CD14-positive monocyte (primary cell): ENCODE measurements at regions not wholly inside any gene's neighbourhood (a gene's known extent, or its start where the extent isn't known, plus 50 kb on each side); places are given as distances from the start of the nearest gene placed in this dataset.

Experiments used
- DNase-seq, 3 donors: peaks; one replicate each; pipeline ENCODE4 v3.0.0-alpha.2; 2011 to 2022
- H2AFZ ChIP-seq: 2 replicates; pipeline ENCODE4 v1.6.0; 2012; ENCODE audit warnings: mild to moderate bottlenecking, low read depth, low read length, inconsistent platforms; ENCODE audit not compliant: insufficient read depth, poor library complexity, severe bottlenecking
- H3K27ac ChIP-seq, 2 donors: 1 replicate in 1 of 2; 2 replicates in 1 of 2; pipeline ENCODE4 v1.5.1; 2012 to 2013; ENCODE audit warnings: low read length in 2 of 2, control low read depth in 1 of 2, inconsistent platforms in 1 of 2, low read depth in 1 of 2, mild to moderate bottlenecking in 1 of 2
- H3K27me3 ChIP-seq, 2 donors: one replicate each; pipeline versions ENCODE4 v1.6.0 to v1.6.1; 2011 to 2013; ENCODE audit warnings: low read length in 2 of 2; ENCODE audit not compliant: control insufficient read depth in 2 of 2, insufficient read depth in 2 of 2
- H3K36me3 ChIP-seq, 2 donors: replicated peaks in 1 of 2; 1 replicate in 1 of 2; 2 replicates in 1 of 2; pipeline versions ENCODE4 v1.5.1 to v1.6.1; 2012 to 2013; ENCODE audit warnings: low read length in 2 of 2, control low read depth in 1 of 2, inconsistent platforms in 1 of 2, mild to moderate bottlenecking in 1 of 2; ENCODE audit not compliant: insufficient read depth in 2 of 2, control insufficient read depth in 1 of 2
- H3K4me1 ChIP-seq, 2 donors: 1 replicate in 1 of 2; 2 replicates in 1 of 2; pipeline versions ENCODE4 v1.5.1 to v1.6.1; 2012 to 2013; ENCODE audit warnings: low read length in 2 of 2, control low read depth in 1 of 2, inconsistent platforms in 1 of 2, mild to moderate bottlenecking in 1 of 2, moderate library complexity in 1 of 2; ENCODE audit not compliant: insufficient read depth in 2 of 2, control insufficient read depth in 1 of 2
- H3K4me2 ChIP-seq: replicated peaks from 2 replicates; pipeline ENCODE3; 2012; ENCODE audit warnings: low read length, moderate library complexity, mild to moderate bottlenecking; ENCODE audit not compliant: poor library complexity, severe bottlenecking; ENCODE audit errors: extremely low read depth
- H3K4me3 ChIP-seq, 3 experiments: fragments of 200-600 bp in 1 of 3; sonication (generic) in 1 of 3; replicated peaks in 1 of 3; 1 replicate in 2 of 3; 2 replicates in 1 of 3; pipeline ENCODE4 v1.5.1; 2011 to 2013; ENCODE audit warnings: low read length in 3 of 3, mild to moderate bottlenecking in 3 of 3, control low read depth in 2 of 3, low read depth in 2 of 3, inconsistent platforms in 1 of 3, moderate library complexity in 1 of 3
- H3K79me2 ChIP-seq: 2 replicates; pipeline ENCODE4 v1.6.0; 2012; ENCODE audit warnings: mild to moderate bottlenecking, control low read depth, inconsistent platforms, low read length, moderate library complexity; ENCODE audit not compliant: insufficient read depth
- H3K9ac ChIP-seq: 2 replicates; pipeline ENCODE4 v1.6.0; 2017; ENCODE audit warnings: low read length, mild to moderate bottlenecking; ENCODE audit not compliant: insufficient read depth, poor library complexity, severe bottlenecking
- H3K9me3 ChIP-seq, 2 donors: replicated peaks in 1 of 2; 1 replicate in 1 of 2; 2 replicates in 1 of 2; pipeline versions ENCODE4 v1.5.1 to v1.6.1; 2012 to 2013; ENCODE audit warnings: low read length in 2 of 2, control low read depth in 1 of 2; ENCODE audit not compliant: control insufficient read depth in 1 of 2, insufficient read depth in 1 of 2
- H4K20me1 ChIP-seq: 2 replicates; pipeline ENCODE4 v1.6.0; 2012; ENCODE audit warnings: mild to moderate bottlenecking, low read length, control low read depth, moderate library complexity; ENCODE audit not compliant: insufficient read depth
- H3K27ac Mint-ChIP-seq, 7 donors: one replicate each; pipeline ENCODE4 v1.8.0; 2020; ENCODE audit warnings: mild to moderate bottlenecking in 7 of 7, mixed read lengths in 7 of 7, moderate library complexity in 6 of 7, inconsistent platforms in 2 of 7
- H3K27me3 Mint-ChIP-seq, 3 donors: one replicate each; pipeline ENCODE4 v1.8.0; 2021 to 2022; ENCODE audit warnings: low read depth in 3 of 3, mild to moderate bottlenecking in 3 of 3, mixed read lengths in 3 of 3, moderate library complexity in 3 of 3, inconsistent platforms in 1 of 3
- H3K36me3 Mint-ChIP-seq, 2 donors: one replicate each; pipeline ENCODE4 v1.8.0; 2020; ENCODE audit warnings: mixed read lengths in 2 of 2, inconsistent platforms in 1 of 2, mild to moderate bottlenecking in 1 of 2
- H3K4me1 Mint-ChIP-seq: one replicate; pipeline ENCODE4 v1.8.0; 2020; ENCODE audit warnings: mild to moderate bottlenecking, mixed read lengths
- H3K4me3 Mint-ChIP-seq, 2 donors: one replicate each; pipeline ENCODE4 v1.8.0; 2020; ENCODE audit warnings: mild to moderate bottlenecking in 2 of 2, mixed read lengths in 2 of 2, moderate library complexity in 1 of 2
- H3K9me3 Mint-ChIP-seq, 7 donors: one replicate each; pipeline ENCODE4 v1.8.0; 2020 to 2022; ENCODE audit warnings: mixed read lengths in 7 of 7, mild to moderate bottlenecking in 6 of 7, moderate library complexity in 6 of 7, inconsistent platforms in 2 of 7
- CTCF ChIP-seq: fragments of 200-600 bp; IDR thresholded peaks from one replicate; pipeline ENCODE4 v1.8.0; 2022; ENCODE audit warnings: antibody characterized with exemption, mild to moderate bottlenecking
- WGBS: methylation state at CpG from one replicate; pipeline ENCODE4 v1.1.5; 2013; ENCODE audit warnings: missing lambda C conversion rate; ENCODE audit not compliant: insufficient coverage; 5-methylcytosine and 5-hydroxymethylcytosine counted together
- intact Hi-C, 2 donors: fragments of 100-400 bp; cut with micrococcal nuclease; formaldehyde crosslinking; loops; one replicate each; pipeline versions ENCODE4 v1.15.0 to v1.15.1; 2023

- H3K9me3 ChIP-seq = no peaks in the 10 kb centered on the region
- no peak overlapping the region for H3K27ac ChIP-seq
- no peak overlapping the region for H3K4me2 ChIP-seq
- H2AFZ ChIP-seq = no peak overlapping the region
- H3K27me3 ChIP-seq = no peaks in the 10 kb centered on the region
- H3K9ac ChIP-seq = no peak overlapping the region
- Mint-ChIP-seq H3K27ac (no peak overlapping the region), H3K4me1 (peaks cover 3% of the 10 kb centered on the region), H3K4me3 (no peak overlapping the region), H3K36me3 (no peaks in the 10 kb centered on the region), H3K27me3 (peaks cover 0 to 2% (median 0%) of the 10 kb centered on the region in 3 donors), H3K9me3 (peaks cover 0 to 5% (median 0%) of the 10 kb centered on the region in 7 donors)
- no peaks in the 10 kb centered on the region for H3K4me1 ChIP-seq
- H4K20me1 ChIP-seq = no peaks in the 10 kb centered on the region
- DNase-seq = no peak
- no peak for TF ChIP-seq CTCF
- WGBS = 100% methylated on average over 1 of the region's 2 CpGs
- H3K36me3 ChIP-seq = no peaks in the 10 kb centered on the region
- H3K79me2 ChIP-seq = no peaks in the 10 kb centered on the region
- intact Hi-C loops = no loop called here
- no peak overlapping the region for H3K4me3 ChIP-seq
Observed at GRCh38 chr10:108362296-108362695, 1197.8 kb upstream of the SORCS1 start.

DNA sequence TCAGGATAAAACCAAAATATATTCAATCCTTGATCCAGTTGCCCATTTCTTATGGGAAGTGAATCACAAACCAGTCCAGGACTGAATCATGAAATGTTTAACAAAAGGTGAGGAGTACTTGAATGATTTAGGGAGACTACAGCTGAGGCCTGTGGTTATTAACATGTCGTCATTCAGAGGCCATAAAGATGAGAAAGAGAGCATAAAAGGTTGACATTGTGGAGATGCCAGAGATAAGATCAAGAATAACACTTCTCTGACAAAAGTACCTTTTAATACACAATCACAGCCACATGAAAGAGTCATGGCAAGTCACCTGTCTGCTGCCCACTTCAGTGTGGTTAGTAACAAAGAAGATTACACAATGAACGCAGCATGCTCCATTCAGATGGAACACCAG is 1195.7 kb upstream of the SORCS1 start:
- intact Hi-C loops = no loop called here
- Mint-ChIP-seq H3K4me3 (no peak overlapping the region), H3K36me3 (no peaks in the 10 kb centered on the region), H3K27me3 (peaks cover 0 to 2% (median 0%) of the 10 kb centered on the region in 3 donors), H3K9me3 (peaks cover 0 to 3% (median 0%) of the 10 kb centered on the region in 7 donors), H3K4me1 (peaks cover 3% of the 10 kb centered on the region), H3K27ac (no peak overlapping the region)
- WGBS = no CpG with 5 or more reads among the region's 2 CpGs
- no peak overlapping the region for H3K27ac ChIP-seq
- no peak for TF ChIP-seq CTCF
- no peak for DNase-seq
- H3K9ac ChIP-seq = no peak overlapping the region
- no peaks in the 10 kb centered on the region for H3K27me3 ChIP-seq
- H3K4me2 ChIP-seq = no peak overlapping the region
- H3K4me3 ChIP-seq = no peak overlapping the region
- no peaks in the 10 kb centered on the region for H3K36me3 ChIP-seq
- no peak overlapping the region for H2AFZ ChIP-seq
- H3K9me3 ChIP-seq = no peaks in the 10 kb centered on the region
- no peaks in the 10 kb centered on the region for H3K79me2 ChIP-seq
- no peaks in the 10 kb centered on the region for H3K4me1 ChIP-seq
- H4K20me1 ChIP-seq = no peaks in the 10 kb centered on the region
